HepG2 (cell line): ENCODE measurements at regions not wholly inside any gene's neighbourhood (a gene's known extent, or its start where the extent isn't known, plus 50 kb on each side); places are given as distances from the start of the nearest gene placed in this dataset.

Experiments used
- BCL6 ChIP-seq: IDR thresholded peaks from 2 replicates; pipeline ENCODE4 v1.6.1; 2016; ENCODE audit warnings: missing genetic modification reagents, missing compliant biosample characterization
- CENPX ChIP-seq: sonication (generic); formaldehyde crosslinking; IDR thresholded peaks from 2 replicates; pipeline ENCODE4 v1.9.0; 2021; ENCODE audit warnings: mild to moderate bottlenecking, missing genetic modification reagents, moderate library complexity
- DNMT1 ChIP-seq: sonication (generic); formaldehyde crosslinking; IDR thresholded peaks from 2 replicates; pipeline ENCODE4 v1.5.1; 2020; ENCODE audit warnings: mild to moderate bottlenecking, missing genetic modification reagents
- FOXC1 ChIP-seq: sonication (generic); formaldehyde crosslinking; IDR thresholded peaks from 2 replicates; pipeline ENCODE4 v1.8.0; 2022; ENCODE audit warnings: mild to moderate bottlenecking, missing genetic modification reagents, borderline replicate concordance
- HIVEP1 ChIP-seq: sonication (generic); formaldehyde crosslinking; IDR thresholded peaks from 2 replicates; pipeline ENCODE4 v1.4.0; 2020; ENCODE audit warnings: mild to moderate bottlenecking, missing genetic modification reagents
- MED8 ChIP-seq: sonication (generic); formaldehyde crosslinking; IDR thresholded peaks from 2 replicates; pipeline ENCODE4 v1.8.1; 2023; ENCODE audit warnings: mild to moderate bottlenecking, missing genetic modification reagents; ENCODE audit not compliant: insufficient replicate concordance
- NFAT5 ChIP-seq: sonication (generic); formaldehyde crosslinking; IDR thresholded peaks from 2 replicates; pipeline ENCODE4 v1.4.0; 2020; ENCODE audit warnings: missing genetic modification reagents
- RAD21 ChIP-seq: fragments of 450-650 bp; formaldehyde crosslinking; IDR thresholded peaks from 2 replicates; pipeline ENCODE4 v1.5.0; 2020; ENCODE audit warnings: mild to moderate bottlenecking
- REL ChIP-seq: sonication (generic); formaldehyde crosslinking; conservative IDR thresholded peaks from 2 replicates; pipeline ENCODE4 v1.8.0; 2022; ENCODE audit warnings: mild to moderate bottlenecking, missing genetic modification reagents, moderate library complexity
- SATB2 ChIP-seq: sonication (generic); formaldehyde crosslinking; IDR thresholded peaks from 2 replicates; pipeline ENCODE4 v1.5.0; 2020; ENCODE audit warnings: missing genetic modification reagents
- THAP9 ChIP-seq: sonication (generic); formaldehyde crosslinking; IDR thresholded peaks from 2 replicates; pipeline ENCODE4; 2020; ENCODE audit warnings: missing genetic modification reagents, mild to moderate bottlenecking, borderline replicate concordance
- TIGD3 ChIP-seq: sonication (generic); formaldehyde crosslinking; IDR thresholded peaks from 2 replicates; pipeline ENCODE4 v1.5.1; 2020; ENCODE audit warnings: mild to moderate bottlenecking, missing genetic modification reagents, borderline replicate concordance
- ZNF816 ChIP-seq: sonication (generic); formaldehyde crosslinking; IDR thresholded peaks from 2 replicates; pipeline ENCODE4 v1.8.0; 2022; ENCODE audit warnings: missing genetic modification reagents, mild to moderate bottlenecking, borderline replicate concordance
- ZNF850 ChIP-seq: sonication (generic); formaldehyde crosslinking; conservative IDR thresholded peaks from 2 replicates; pipeline ENCODE4 v1.9.0; 2021; ENCODE audit warnings: mild to moderate bottlenecking, missing genetic modification reagents
- TF ChIP-seq, protein P1 (sequence below): sonication (generic); formaldehyde crosslinking; IDR thresholded peaks from 2 replicates; pipeline ENCODE4 v1.4.0; 2020; ENCODE audit warnings: missing genetic modification reagents, mild to moderate bottlenecking, borderline replicate concordance
- TF ChIP-seq, protein P2 (sequence below), 2 experiments: fragments of 450-650 bp in 1 of 2; sonication (generic) in 1 of 2; formaldehyde crosslinking; IDR thresholded peaks; 2 replicates each; pipeline versions ENCODE4 v1.5.0 to v1.8.0; 2020 to 2022; ENCODE audit warnings: mild to moderate bottlenecking in 1 of 2, missing genetic modification reagents in 1 of 2

GRCh38 chr16:31713071-31713944 is 160.3 kb upstream of the ZNF267 start (continued):
- TF ChIP-seq CENPX (CRISPR knock-in tag) (no peak), MED8 (peak; percentile 81), ZNF850 (CRISPR knock-in tag) (no peak), HIVEP1 (peak; percentile 82), SATB2 (peak; percentile 86; the same call in 1 of the 2 replicates), ZNF816 (CRISPR knock-in tag) (0 out of 2 replicates have a peak, but pooled peaks have one; percentile 76), RAD21 (CRISPR knock-in tag) (peak; percentile 48), FOXC1 (CRISPR knock-in tag) (peak; percentile 88), TIGD3 (CRISPR knock-in tag) (peak; percentile 62; the same call in 1 of the 2 replicates), DNMT1 (CRISPR knock-in tag) (peak; percentile 94), REL (CRISPR knock-in tag) (peak; percentile 77; the same call in 1 of the 2 replicates), BCL6 (CRISPR knock-in tag) (peak; percentile 37), THAP9 (CRISPR knock-in tag) (peak; percentile 86; the same call in 1 of the 2 replicates), NFAT5 (CRISPR knock-in tag) (peak; percentile 92; the same call in 1 of the 2 replicates)
- TF ChIP-seq, protein P1, sequence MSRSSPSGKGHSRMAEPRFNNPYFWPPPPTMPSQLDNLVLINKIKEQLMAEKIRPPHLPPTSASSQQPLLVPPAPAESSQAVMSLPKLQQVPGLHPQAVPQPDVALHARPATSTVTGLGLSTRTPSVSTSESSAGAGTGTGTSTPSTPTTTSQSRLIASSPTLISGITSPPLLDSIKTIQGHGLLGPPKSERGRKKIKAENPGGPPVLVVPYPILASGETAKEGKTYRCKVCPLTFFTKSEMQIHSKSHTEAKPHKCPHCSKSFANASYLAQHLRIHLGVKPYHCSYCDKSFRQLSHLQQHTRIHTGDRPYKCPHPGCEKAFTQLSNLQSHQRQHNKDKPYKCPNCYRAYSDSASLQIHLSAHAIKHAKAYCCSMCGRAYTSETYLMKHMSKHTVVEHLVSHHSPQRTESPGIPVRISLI, result 0 out of 2 replicates have a peak, but pooled peaks have one; percentile 32
- TF ChIP-seq, protein P2, sequence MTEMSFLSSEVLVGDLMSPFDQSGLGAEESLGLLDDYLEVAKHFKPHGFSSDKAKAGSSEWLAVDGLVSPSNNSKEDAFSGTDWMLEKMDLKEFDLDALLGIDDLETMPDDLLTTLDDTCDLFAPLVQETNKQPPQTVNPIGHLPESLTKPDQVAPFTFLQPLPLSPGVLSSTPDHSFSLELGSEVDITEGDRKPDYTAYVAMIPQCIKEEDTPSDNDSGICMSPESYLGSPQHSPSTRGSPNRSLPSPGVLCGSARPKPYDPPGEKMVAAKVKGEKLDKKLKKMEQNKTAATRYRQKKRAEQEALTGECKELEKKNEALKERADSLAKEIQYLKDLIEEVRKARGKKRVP (CRISPR knock-in tag; IDR thresholded peaks at IDR 0.05), result 0 out of 4 replicates have a peak, but pooled peaks of 1 of the 2 experiments have one; percentile 50
